GM12878 (cell line): ENCODE measurements at regions not wholly inside any gene's neighbourhood (a gene's known extent, or its start where the extent isn't known, plus 50 kb on each side); places are given as distances from the start of the nearest gene placed in this dataset.

Source experiments
- ATAC-seq: fragments of 200-7000 bp; cut with Tn5 transposase; 3 replicates; pipeline ENCODE4 v1.9.1; 2020; ENCODE audit warnings: mild to moderate bottlenecking, moderate library complexity
- BruUV-seq: library from RNA; stranded (reverse); fragments of 400-500 nt; replicated peaks from 2 replicates; lab custom pipeline; 2021; lab: Mats Ljungman, UMichigan
- CTCF ChIA-PET: fragments of 300-600 bp; sonication (Branson Sonifier 250); formaldehyde crosslinking; extraction: SDS; loops from one replicate; lab custom pipeline; 2021; ENCODE audit warnings: inconsistent platforms; lab: Yijun Ruan, JAX
- POLR2A ChIA-PET: fragments of 350-600 bp; formaldehyde crosslinking; extraction: SDS; loops from one replicate; lab custom pipeline; 2021; ENCODE audit warnings: inconsistent platforms; lab: Charles Lee
- RAD21 ChIA-PET: fragments of 300-600 bp; sonication (Branson Sonifier 250); formaldehyde crosslinking; loops from one replicate; lab custom pipeline; 2023; ENCODE audit warnings: antibody characterized with exemption; ENCODE audit not compliant: unreplicated experiment; lab: Charles Lee
- SMC1A ChIA-PET: fragments of 300-600 bp; sonication (Branson Sonifier 250); formaldehyde crosslinking; loops from one replicate; lab custom pipeline; 2023; ENCODE audit not compliant: unreplicated experiment, uncharacterized antibody; lab: Charles Lee
- DNase-seq: peaks from one replicate; pipeline ENCODE4 v3.0.0-alpha.2; 2011; ENCODE audit warnings: low read depth, low spot score
- FAIRE-seq: peaks from 3 replicates; lab custom pipeline; 2011; peaks lifted over from hg19 to GRCh38; lab: Jason Lieb, UNC
- H2AFZ ChIP-seq: 2 replicates; pipeline ENCODE4 v1.6.0; 2011; ENCODE audit warnings: low read depth, low read length, control low read depth; ENCODE audit not compliant: control insufficient read depth
- H3K27ac ChIP-seq: 2 replicates; pipeline ENCODE4 v1.5.1; 2011; ENCODE audit warnings: control low read depth; ENCODE audit not compliant: control insufficient read depth, insufficient read depth
- H3K27me3 ChIP-seq, 2 experiments: replicated peaks in 1 of 2; 2 replicates each; pipeline versions ENCODE4 v1.6.0 to v1.6.1; 2011; ENCODE audit warnings: low read length in 1 of 2; ENCODE audit not compliant: control insufficient read depth in 2 of 2, insufficient read depth in 2 of 2
- H3K36me3 ChIP-seq, 2 experiments: 2 replicates each; pipeline ENCODE4 v1.5.1; 2011; ENCODE audit warnings: low read length in 1 of 2; ENCODE audit not compliant: control insufficient read depth in 2 of 2, insufficient read depth in 2 of 2
- H3K4me1 ChIP-seq: 2 replicates; pipeline ENCODE4 v1.6.1; 2011; ENCODE audit warnings: mild to moderate bottlenecking, low read length, moderate library complexity, mixed read lengths; ENCODE audit not compliant: control insufficient read depth, insufficient read depth
- H3K4me2 ChIP-seq: 2 replicates; pipeline ENCODE4 v1.6.0; 2011; ENCODE audit warnings: control low read depth; ENCODE audit not compliant: control insufficient read depth, insufficient read depth
- H3K4me3 ChIP-seq: fragments of 200-600 bp; sonication (generic); 2 replicates; pipeline ENCODE4 v1.5.1; 2016
- H3K79me2 ChIP-seq: 2 replicates; pipeline ENCODE4 v1.6.0; 2011; ENCODE audit warnings: low read length; ENCODE audit not compliant: control insufficient read depth, insufficient read depth
- H3K9ac ChIP-seq: 2 replicates; pipeline ENCODE4 v1.8.0; 2011; ENCODE audit warnings: low read length, control low read depth, mixed read lengths; ENCODE audit not compliant: control insufficient read depth, insufficient read depth
- H3K9me3 ChIP-seq: replicated peaks from 3 replicates; pipeline ENCODE4 v1.5.1; 2011; ENCODE audit warnings: mild to moderate bottlenecking, low read length; ENCODE audit not compliant: control insufficient read depth, insufficient read depth
- H4K20me1 ChIP-seq: 2 replicates; pipeline ENCODE4 v1.6.0; 2011; ENCODE audit not compliant: control insufficient read depth, insufficient read depth
- IRF4 ChIP-seq: IDR thresholded peaks from 2 replicates; pipeline ENCODE4 v1.6.1; 2011; ENCODE audit warnings: low read depth, low read length
- JUNB ChIP-seq: IDR thresholded peaks from 2 replicates; pipeline ENCODE4 v1.6.1; 2016; ENCODE audit warnings: antibody characterized with exemption, mild to moderate bottlenecking
- MEF2A ChIP-seq: IDR thresholded peaks from 2 replicates; pipeline ENCODE4 v1.6.1; 2011; ENCODE audit warnings: low read depth, mild to moderate bottlenecking, low read length, moderate library complexity; ENCODE audit not compliant: insufficient read depth
- NFIC ChIP-seq: IDR thresholded peaks from 2 replicates; pipeline ENCODE4 v1.6.1; 2012; ENCODE audit warnings: low read depth, mild to moderate bottlenecking, inconsistent platforms, low read length, moderate library complexity
- WGBS: methylation state at CpG from one replicate; pipeline ENCODE4 v1.1.6; 2016; ENCODE audit warnings: low lambda C conversion rate; ENCODE audit not compliant: insufficient replicate concordance, insufficient coverage; ENCODE audit errors: missing lambda C conversion rate; 5-methylcytosine and 5-hydroxymethylcytosine counted together
- in situ Hi-C: fragments of 300-500 bp; cut with MboI; formaldehyde crosslinking; loops from 9 replicates; pipeline ENCODE4 v1.14.3; 2018; ENCODE audit warnings: mixed read lengths
- intact Hi-C: fragments of 100-400 bp; cut with micrococcal nuclease; formaldehyde crosslinking; loops from one replicate; pipeline ENCODE4 v1.14.2; 2022; ENCODE audit not compliant: unreplicated experiment
- TF ChIP-seq, protein P1 (sequence below): fragments of 450-650 bp; IDR thresholded peaks from 2 replicates; pipeline ENCODE4 v1.6.1; 2017; ENCODE audit warnings: mild to moderate bottlenecking, moderate library complexity

DNA sequence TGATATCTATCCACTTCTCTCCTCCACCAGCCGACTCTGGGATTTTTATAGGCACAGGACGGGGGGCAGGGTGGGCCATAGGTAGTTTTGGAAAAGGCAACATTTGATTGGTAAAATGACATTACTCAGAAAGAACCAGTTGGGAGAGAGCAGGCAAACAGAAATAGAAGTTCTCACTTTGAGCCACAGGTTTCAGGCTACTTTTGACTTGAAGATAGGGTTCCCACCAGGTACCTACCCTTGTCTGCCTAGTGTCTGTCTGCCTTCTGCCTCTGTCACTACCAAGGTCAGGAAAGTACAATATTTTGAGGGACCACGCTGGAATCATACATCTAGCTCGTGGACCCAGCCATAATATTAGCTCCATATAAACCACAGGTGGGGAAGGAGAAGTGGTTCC, 412.9 kb upstream of the GRM7 start:
- ATAC-seq = peak; percentile 70
- WGBS = 1% methylated on average over 4 of the region's 4 CpGs
- ChIA-PET CTCF (no interaction called here), RAD21 (no interaction called here), POLR2A (no interaction called here), SMC1A (interaction anchor here (1.2 to 1.4 kb wide), 3 partner anchors 21 to 174 kb away, joined by 3 to 4 read pairs (median 4); no protein-coding TSS in a partner anchor)
- Histone ChIP-seq H3K27me3 (no peaks in the 10 kb centered on the region), H3K27ac (no peak overlapping the region), H3K9me3 (no peaks in the 10 kb centered on the region), H3K9ac (no peak overlapping the region), H3K4me3 (no peak overlapping the region), H3K36me3 (no peaks in the 10 kb centered on the region), H2AFZ (no peak overlapping the region), H3K79me2 (no peaks in the 10 kb centered on the region), H3K4me1 (no peaks in the 10 kb centered on the region; the same call in 1 of the 2 replicates), H3K4me2 (no peak overlapping the region), H4K20me1 (no peaks in the 10 kb centered on the region)
- in situ Hi-C loops (no loop called here), intact Hi-C loops (no loop called here)
- no peak for DNase-seq
- no peak for FAIRE-seq
- no TSS peak for BruUV-seq
- 0 out of 2 replicates have a peak, but pooled peaks have one; percentile 22 for TF ChIP-seq IRF4
- TF ChIP-seq, protein P1, sequence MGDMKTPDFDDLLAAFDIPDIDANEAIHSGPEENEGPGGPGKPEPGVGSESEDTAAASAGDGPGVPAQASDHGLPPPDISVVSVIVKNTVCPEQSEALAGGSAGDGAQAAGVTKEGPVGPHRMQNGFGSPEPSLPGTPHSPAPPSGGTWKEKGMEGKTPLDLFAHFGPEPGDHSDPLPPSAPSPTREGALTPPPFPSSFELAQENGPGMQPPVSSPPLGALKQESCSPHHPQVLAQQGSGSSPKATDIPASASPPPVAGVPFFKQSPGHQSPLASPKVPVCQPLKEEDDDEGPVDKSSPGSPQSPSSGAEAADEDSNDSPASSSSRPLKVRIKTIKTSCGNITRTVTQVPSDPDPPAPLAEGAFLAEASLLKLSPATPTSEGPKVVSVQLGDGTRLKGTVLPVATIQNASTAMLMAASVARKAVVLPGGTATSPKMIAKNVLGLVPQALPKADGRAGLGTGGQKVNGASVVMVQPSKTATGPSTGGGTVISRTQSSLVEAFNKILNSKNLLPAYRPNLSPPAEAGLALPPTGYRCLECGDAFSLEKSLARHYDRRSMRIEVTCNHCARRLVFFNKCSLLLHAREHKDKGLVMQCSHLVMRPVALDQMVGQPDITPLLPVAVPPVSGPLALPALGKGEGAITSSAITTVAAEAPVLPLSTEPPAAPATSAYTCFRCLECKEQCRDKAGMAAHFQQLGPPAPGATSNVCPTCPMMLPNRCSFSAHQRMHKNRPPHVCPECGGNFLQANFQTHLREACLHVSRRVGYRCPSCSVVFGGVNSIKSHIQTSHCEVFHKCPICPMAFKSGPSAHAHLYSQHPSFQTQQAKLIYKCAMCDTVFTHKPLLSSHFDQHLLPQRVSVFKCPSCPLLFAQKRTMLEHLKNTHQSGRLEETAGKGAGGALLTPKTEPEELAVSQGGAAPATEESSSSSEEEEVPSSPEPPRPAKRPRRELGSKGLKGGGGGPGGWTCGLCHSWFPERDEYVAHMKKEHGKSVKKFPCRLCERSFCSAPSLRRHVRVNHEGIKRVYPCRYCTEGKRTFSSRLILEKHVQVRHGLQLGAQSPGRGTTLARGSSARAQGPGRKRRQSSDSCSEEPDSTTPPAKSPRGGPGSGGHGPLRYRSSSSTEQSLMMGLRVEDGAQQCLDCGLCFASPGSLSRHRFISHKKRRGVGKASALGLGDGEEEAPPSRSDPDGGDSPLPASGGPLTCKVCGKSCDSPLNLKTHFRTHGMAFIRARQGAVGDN = no peak
- TF ChIP-seq JUNB = 0 out of 2 replicates have a peak, but pooled peaks have one; percentile 32
- TF ChIP-seq MEF2A = peak; percentile 74
- peak; percentile 60 for TF ChIP-seq NFIC
